DND-41 (cell line): ENCODE measurements at regions not wholly inside any gene's neighbourhood (a gene's known extent, or its start where the extent isn't known, plus 50 kb on each side); places are given as distances from the start of the nearest gene placed in this dataset.

Experiments used
- CTCF ChIP-seq: IDR thresholded peaks from 2 replicates; pipeline ENCODE4 v1.5.1; 2012; ENCODE audit warnings: borderline replicate concordance, low read length, moderate library complexity, mild to moderate bottlenecking; ENCODE audit not compliant: poor library complexity, severe bottlenecking; ENCODE audit errors: extremely low read depth
- EZH2 ChIP-seq: IDR thresholded peaks from 3 replicates; pipeline ENCODE4 v1.6.1; 2012; ENCODE audit warnings: borderline replicate concordance, low read depth, mild to moderate bottlenecking, moderate library complexity, low read length, inconsistent platforms; ENCODE audit not compliant: severe bottlenecking

- TF ChIP-seq CTCF, result no peak
- no peak for TF ChIP-seq EZH2
Observed at GRCh38 chr16:7206469-7206868, 126.2 kb upstream of the RBFOX1 start.
